Activated naive CD4-positive, alpha-beta T cell treated with Interleukin-2 at 50 U/mL for 16 hours (primary cell): ENCODE measurements at regions not wholly inside any gene's neighbourhood (a gene's known extent, or its start where the extent isn't known, plus 50 kb on each side); places are given as distances from the start of the nearest gene placed in this dataset.
"Not testable (repeated sequence)": the region's sequence is repeated elsewhere in the genome, so short reads cannot be mapped to it uniquely, and the experiment has no call there.

ENCODE experiments used
- DNase-seq: peaks from one replicate; pipeline ENCODE4 v3.0.0-alpha.2; 2020

GRCh38 chr3:24545887-24546286 lies 51.2 kb upstream of the THRB start:
- no peak for DNase-seq

- DNase-seq, result no peak
These were observed 53.6 kb upstream of the THRB start for GRCh38 chr3:24548278-24548677.

GRCh38 chr3:24550588-24550987 lies 55.9 kb upstream of the THRB start:
- no peak for DNase-seq

GRCh38 chr3:24551626-24552025 lies 57.0 kb upstream of the THRB start:
- DNase-seq, result no peak

GRCh38 chr3:24562895-24563294 lies 68.2 kb upstream of the THRB start:
- DNase-seq, result no peak

GRCh38 chr3:24565053-24565452 lies 70.4 kb upstream of the THRB start:
- no peak for DNase-seq

GRCh38 chr3:24565656-24566055 lies 71.0 kb upstream of the THRB start:
- DNase-seq, result no peak

GRCh38 chr3:24566927-24567326 lies 72.3 kb upstream of the THRB start:
- no peak for DNase-seq

GRCh38 chr3:24572409-24572808 lies 77.8 kb upstream of the THRB start:
- DNase-seq, result not testable (repeated sequence)

- DNase-seq, result no peak
These were observed 78.9 kb upstream of the THRB start for GRCh38 chr3:24573576-24573975.

GRCh38 chr3:24578324-24578723 lies 83.7 kb upstream of the THRB start:
- no peak for DNase-seq

- DNase-seq, result no peak
These were observed 84.3 kb upstream of the THRB start for GRCh38 chr3:24578951-24579421.

- no peak for DNase-seq
These were observed 88.1 kb upstream of the THRB start for GRCh38 chr3:24582431-24583403.

- no peak for DNase-seq
These were observed 92.3 kb upstream of the THRB start for GRCh38 chr3:24586920-24587319.

GRCh38 chr3:24588629-24589512 lies 94.2 kb upstream of the THRB start:
- DNase-seq, result no peak

- DNase-seq, result no peak
These were observed 94.8 kb upstream of the THRB start for GRCh38 chr3:24589513-24589851.

GRCh38 chr3:24589931-24590880 lies 95.6 kb upstream of the THRB start:
- no peak for DNase-seq

- DNase-seq, result no peak
These were observed 96.5 kb upstream of the THRB start for GRCh38 chr3:24591191-24591590.

GRCh38 chr3:24591661-24592555 lies 97.3 kb upstream of the THRB start:
- no peak for DNase-seq

GRCh38 chr3:24594161-24594560 lies 99.5 kb upstream of the THRB start:
- DNase-seq, result no peak

GRCh38 chr3:24595796-24596195 lies 101.1 kb upstream of the THRB start:
- DNase-seq, result no peak
